NCI-H146 treated with DMSO at 0.1 percent for 48 hours (cell line): ENCODE measurements at regions not wholly inside any gene's neighbourhood (a gene's known extent, or its start where the extent isn't known, plus 50 kb on each side); places are given as distances from the start of the nearest gene placed in this dataset.
A peak's percentile ranks its signal among the peaks of the same experiment; 100 is the strongest.
"Not testable (repeated sequence)": the region's sequence is repeated elsewhere in the genome, so short reads cannot be mapped to it uniquely, and the experiment has no call there.

Source experiments
- DNase-seq: peaks from one replicate; lab custom pipeline; 2025; ENCODE audit not compliant: unreplicated experiment; lab: John Stamatoyannopoulos, UW

DNA sequence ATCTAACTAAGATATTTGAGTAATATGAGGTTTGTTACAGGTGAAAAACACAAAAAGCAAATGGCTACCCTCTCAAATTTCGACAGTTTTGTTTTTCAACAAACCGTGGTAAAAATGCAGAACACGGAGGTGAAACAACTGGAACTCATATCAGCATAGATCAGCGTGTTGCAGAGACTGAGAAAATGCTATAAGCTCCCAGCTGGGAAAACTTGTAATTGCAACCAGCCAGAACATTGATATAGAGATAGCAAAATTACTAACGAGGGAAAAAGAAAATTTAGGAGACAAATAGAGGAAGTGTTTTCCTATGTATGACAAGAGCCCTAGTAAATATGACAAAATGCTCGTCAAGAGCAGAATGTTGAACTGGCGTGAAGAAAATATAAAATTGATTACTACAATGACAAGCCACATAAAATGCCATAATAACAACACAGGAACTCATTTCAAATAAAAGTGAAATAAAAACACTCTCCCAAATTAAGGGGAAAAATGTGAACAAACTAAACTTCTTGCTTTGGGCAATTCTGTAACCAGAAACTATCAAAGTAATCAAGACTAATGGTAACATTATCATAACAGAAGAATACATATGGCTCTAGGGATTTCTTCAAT lies 1989.8 kb downstream of the EFNA5 start:
- no peak for DNase-seq

DNA sequence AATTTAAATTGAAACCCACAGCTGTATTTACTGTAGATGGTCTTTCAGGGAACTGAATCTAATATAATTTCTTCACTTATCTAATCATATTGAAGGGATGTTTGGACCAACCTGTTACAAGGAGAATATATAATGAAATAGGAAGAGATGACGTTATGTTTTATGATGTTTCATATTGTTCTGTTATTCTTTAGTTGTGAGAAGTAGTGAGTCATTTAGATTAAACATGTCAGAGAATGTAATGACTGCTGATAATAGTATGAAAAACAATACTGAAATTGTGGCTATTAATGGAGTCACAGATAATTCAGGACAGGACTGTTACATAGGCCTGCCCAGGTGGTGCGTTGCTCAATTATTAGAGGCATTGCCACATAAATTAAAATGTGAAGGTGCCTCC lies 1993.4 kb downstream of the EFNA5 start:
- no peak for DNase-seq

DNA sequence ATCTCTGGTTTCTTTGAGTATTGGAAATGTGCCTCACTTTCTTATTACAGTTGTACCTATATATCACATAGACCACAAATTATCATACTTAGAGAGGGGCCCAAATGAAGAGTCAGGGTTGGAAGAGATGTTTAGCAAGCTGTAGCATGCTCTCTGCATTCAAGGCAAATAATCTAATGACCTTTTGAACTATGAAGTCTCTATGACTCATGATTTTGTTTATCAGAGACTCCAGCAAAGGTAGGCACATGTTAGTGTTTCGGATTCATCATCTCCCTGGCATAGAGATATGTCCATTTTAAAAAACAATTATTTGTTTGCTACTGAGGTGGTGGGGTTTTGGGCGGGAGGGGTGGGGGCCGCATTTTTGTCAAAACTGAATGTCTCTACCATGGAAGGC lies 2000.1 kb downstream of the EFNA5 start:
- DNase-seq: no peak

DNA sequence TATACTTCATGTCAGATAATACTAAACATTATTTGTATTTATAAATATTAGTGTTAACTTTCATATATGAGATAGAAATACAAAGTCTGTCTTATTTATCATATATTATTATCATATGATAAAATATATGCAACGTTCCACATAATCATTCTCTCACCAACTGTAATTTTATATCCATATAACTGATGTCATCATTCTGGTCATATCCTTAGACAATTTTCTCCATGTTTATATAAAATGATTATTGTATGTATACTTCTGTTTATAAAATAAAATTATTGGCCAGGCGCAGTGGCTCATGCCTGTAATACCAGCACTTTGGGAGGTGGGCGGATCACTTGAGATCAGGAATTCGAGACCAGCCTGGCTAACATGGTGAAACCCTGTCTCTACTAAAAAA lies 2007.1 kb downstream of the EFNA5 start:
- DNase-seq: no peak

DNA sequence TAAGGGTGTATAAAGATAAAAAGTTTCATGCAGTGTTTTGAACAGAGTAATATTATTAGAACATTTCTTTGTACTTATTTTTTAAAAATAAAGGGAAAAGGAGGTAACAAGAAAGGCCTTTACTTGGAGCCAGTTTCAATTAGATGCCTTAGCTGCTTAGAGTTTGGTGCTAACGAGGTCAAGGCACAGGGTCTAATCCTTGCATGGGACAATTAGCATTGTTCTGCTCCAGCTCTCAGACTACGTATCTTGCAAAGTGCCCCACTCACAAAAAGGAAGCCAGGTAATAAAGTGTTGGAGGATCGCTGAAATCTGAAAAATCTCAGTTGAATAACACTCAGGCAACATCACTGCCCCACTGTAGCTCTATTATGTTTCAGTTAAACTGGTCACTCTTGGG lies 2011.3 kb downstream of the EFNA5 start:
- no peak for DNase-seq

DNA sequence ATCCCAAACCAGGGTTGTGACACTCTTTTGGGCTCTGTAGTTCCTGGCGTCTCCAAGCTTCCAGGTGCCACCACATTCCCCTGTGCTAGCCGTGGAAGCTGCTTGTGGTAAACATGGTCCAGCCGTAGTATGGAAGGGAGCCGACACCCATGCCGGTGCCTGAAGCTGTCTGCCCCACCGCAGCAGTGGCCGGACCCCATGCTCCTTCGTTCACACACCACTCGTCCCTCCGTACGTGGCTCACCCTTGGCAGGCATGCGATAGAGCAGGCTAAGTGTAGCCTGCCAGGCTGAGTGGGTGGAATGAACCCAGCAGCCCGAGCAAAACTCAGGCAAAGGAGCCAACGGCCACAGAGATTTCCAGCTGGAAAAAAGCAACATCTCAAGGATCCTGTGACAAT lies 2030.4 kb downstream of the EFNA5 start:
- DNase-seq: no peak

DNA sequence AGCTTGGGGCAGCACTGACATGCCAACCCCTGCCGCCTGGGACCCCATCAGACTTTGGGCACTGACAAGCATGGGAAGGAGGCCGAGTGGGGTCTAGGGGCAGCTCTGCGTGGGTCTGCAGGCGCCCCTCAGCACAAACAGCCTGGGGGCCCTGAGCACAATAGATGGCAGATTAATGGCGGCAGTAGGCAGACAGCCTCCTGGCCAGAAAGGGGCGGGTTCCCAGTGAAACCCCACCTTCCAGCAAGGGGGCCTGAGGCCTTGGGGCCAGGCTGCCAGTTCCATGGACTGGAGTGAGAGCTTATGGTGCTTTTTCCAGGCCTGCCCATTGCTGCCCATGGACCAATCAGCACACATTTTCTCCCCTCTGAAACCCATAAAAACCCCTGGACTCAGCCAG lies 2031.2 kb downstream of the EFNA5 start:
- no peak for DNase-seq

DNA sequence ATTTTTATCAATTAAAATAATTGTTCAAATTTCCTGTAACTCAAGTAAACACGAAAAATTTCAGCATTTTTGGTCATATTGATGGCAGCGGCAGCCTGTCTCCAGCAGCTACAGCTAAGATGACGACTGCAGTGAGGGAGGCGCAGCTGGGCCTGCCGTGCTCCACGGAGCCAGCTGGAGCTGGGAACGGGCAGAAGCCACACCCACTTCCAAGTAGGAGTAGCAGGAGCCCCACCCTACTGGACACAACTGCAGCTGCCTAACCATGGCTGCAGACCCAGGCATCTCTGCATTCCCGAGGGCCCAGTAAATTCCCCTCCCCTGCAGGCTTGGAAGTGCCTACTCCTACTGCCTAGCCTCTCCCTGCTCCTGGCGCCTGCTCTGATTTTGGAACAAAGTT lies 2031.7 kb downstream of the EFNA5 start:
- DNase-seq: no peak

DNA sequence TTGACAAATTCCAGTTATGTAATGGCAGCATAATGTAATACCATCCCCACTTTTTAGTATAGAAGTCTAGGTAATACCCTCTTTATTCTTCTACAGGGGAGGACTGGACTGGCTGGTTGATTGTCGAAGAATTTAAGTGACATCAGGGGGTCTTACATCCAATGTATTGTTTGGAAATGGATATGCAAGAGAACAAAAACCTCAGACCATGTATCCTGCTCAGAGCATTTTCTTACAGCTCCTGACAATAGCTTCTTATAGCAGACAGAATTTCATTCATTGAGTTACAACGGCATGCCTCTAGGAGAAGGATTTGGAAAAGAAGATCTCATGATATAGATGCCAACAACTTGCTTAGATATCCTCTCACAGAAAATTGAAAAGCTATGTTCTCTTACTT lies 2032.3 kb downstream of the EFNA5 start:
- DNase-seq: no peak

DNA sequence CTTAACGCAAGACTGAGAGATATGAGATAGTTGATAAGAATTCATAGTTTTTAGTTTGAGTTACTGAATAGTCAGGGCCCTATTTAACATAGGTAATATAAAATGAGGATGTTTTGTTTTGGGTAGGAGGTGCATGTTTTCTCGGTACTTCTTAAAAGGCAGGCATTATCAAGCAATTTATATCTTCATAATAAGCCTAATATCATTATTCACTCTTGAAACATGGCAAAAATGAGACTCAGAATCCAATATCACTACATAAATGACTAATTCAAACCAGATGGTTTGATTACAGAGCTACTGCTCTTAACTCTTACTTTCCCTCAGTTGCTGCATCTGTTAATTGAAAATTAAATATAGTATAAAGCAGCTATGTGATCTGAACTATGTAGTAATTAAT lies 2038.7 kb downstream of the EFNA5 start:
- DNase-seq: no peak

DNA sequence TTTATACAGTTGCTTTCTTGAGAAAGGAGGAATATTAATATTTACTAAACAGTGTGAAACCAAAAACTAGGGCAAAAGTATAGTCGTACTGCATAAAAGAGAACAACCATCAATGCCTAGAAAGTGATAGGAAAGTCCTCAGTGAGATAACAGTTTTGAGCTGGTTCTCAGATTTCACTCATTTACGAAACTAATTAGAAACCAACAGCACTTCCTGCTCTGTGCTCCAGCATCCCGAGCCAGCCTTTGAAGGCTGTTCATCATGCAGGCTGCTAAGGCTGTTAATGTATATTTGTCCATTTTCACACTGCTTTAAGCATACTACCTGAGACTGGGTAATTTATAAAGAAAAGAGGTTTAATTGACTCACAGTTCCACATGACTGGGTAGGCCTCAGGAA lies 2039.9 kb downstream of the EFNA5 start:
- DNase-seq: no peak

DNA sequence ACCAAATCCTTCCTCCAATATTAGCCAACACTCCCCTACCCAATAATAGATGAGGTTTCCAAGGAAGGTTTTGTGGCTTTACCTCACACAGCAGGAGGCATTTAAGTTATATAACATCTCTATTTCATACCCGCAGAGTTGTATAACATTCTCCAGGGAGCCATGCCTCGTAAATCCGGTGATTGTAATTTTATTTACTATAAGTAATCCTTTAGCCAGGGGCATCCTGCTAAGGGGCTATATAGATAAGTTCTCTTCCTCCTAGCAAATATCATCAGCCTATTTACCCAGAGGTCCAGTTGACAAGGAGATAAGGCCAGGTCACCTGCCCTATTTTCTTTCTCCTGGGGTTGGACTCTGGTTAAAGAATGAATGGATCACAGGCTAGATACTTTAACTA lies 2051.0 kb downstream of the EFNA5 start:
- peak; percentile 83 for DNase-seq

DNA sequence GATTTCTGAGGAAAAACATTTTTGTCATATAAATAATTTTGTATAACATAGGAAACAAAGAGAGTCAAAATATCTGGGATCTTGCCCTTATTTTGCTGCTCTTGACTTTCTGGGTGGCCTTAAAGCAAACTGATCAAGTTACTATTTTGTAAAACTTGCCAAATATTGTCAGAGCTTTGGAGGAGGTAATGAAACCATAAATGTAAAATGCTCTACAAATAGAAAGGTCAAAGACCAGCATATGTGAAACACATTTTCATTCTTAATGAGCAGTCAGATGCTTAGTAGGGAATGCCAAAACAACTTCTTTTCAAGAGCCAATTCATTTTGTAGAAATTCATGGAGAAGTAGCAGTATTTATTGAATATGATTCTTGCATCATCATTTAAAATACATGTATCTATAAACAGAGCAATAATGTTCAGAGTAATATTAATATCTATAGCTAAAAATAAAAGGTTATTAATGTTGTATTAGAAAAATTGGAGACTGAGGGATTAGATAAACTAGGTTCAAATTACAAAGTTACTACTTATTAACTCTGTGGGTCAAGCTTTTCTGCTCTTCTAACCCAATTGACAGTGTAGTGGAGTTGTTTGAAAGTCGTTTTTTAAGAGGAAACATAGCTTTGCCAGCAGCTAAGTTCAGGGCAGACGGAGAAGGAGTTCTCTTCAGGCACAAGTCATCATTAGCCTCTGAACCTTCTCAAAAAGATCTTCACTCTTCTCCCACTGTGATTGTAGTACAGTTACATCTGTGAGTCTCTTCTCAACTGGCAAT lies 2053.1 kb downstream of the EFNA5 start:
- peak; percentile 0 for DNase-seq

DNA sequence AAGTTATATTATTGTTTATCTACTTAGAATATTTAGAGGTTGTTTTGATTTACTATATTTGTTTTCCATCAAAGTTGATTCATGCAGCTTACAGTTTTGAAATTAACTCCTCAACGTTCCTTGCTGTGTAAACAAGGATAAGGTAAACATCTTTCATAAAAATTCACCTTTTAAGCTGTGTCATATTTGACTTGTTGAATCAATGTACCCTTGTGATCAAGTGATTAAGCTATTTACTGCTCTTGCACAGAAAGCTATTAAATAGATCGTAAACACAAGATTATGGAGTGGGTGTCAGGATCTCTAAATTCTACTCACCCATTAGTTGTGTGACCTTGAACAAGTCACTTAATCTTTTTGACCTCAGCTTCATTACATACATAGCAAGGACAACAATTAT lies 2054.0 kb upstream of the NUDT12 start:
- DNase-seq: no peak

DNA sequence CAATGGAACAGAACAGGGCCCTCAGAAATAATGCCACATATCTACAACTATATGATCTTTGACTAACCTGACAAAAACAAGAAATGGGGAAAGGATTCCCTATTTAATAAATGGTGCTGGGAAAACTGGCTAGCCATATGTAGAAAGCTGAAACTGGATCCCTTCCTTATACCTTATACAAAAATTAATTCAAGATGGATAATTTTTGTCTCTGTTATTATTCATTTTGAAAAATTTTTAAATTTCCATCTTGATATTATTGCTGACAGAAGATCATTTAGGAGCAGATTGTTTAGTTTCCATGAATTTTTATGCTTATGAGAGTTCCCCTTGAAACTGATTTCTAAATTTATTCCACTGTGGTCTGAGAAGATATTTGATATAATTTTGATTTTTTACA lies 2039.8 kb upstream of the NUDT12 start:
- not testable (repeated sequence) for DNase-seq

DNA sequence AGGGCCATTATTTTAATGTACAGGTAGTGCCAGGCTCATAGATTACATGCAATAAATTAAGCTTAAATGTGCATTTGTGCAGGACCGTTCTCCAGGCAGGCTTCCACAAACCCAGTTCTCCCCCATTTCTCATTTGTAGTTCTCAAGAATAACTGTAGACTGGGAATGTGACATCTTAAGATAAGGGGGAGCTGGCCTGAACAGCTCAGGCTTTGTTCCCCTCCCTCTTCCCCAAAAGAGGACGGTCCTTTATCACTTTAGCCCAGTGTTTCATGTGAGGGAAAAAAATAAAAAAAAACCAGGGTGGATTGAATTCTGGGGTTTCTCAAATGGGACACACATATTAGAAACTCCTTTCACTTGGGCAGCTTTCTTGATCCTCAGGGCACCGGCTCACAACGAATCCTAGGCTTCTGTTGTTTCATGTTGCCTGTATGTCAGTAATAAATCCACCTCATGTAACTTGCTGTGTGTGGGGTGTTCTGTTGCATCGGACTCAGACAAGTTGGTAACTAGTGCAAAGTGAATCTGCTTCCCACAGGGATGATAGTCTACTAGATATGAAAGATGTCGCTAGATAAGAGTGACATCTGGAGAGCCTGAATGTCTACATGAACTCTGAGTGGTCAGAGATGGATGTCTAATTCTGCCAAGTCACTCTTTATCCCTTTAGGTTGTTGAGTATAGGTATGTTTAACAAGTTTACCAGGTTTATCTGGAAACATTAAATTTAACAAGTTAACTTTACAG lies 2030.6 kb upstream of the NUDT12 start:
- DNase-seq: no peak

DNA sequence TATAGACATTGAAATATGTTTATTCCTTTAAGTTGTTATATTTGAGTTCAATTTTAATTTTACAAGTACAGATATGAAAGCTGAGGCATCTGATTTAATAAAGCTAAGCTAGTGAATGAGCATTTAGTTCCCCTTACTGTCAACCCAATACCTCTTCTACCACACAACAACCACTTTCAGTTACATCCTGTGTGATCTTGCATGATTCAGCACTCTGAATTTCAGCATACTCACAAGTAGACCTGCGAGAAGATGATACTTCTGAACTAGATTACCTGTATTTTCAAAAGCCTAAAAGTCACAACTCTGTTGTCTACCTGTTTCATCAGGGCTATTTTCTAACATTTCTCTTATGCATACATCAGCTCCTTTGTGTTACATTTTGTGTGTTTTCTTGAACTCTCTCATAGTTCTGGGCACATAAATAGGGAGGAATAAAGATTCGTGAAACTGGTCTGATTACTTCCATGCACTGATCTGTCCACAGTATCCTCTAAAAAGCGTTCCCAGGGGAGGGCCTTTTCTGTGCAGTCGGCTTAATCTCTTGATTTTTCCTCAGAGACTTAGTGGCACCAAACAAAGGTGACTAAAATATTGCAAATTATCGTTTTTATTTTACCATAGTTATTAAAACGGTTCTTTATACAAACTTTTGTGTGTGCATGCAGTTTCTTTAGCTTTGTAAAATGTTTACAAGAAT lies 2025.5 kb upstream of the NUDT12 start:
- no peak for DNase-seq

DNA sequence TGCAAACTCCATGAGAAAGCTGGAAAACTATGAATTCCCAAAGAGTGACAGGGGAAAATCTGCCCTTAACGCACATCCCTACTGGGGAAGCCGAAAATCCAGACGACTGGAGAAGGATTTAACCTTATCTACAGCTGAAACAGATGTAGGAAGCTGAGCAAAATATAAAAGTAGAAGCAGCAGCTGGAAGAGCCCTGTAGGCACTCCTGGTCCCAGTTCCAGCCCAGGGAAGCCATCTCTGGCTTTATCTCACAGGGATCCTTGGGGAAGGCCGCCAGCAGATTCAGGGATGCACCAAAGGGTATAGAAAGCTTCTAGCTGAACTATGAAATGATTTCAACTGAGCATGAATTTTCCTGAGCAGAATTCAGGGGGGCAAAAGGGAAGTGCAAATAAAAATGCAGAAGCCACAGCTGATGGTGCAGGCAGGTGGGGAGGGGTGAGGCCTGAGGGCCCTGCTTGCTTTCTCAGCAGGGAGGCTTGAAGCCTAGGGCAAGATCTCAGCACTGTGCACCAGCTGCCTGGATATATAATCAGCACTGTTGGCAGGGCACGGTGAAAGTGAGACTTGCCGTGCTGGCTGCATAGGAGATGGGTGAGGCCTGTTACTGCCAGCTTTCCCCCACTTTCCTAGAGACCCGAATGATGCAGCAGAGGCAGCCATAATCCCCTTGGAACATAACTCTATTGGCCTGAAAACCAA lies 2019.5 kb upstream of the NUDT12 start:
- peak; percentile 72 for DNase-seq

DNA sequence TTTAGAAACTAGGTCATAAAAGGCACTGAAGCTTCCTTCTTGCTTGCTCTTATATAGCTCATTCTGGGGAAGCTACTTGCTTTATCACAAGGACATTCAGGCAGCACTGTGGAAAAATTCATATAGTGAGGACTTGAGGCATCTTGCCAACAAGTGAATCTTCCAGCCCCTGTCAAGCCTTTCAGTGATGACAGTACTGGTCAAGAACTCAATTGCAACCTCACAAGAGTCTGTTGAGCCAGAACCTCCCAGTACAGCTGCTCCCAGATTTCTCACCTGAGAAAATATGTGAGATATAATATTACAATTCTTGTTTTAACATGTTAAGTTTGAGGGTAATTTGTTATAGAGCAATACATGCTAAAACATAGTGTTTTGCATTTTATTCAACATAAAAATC lies 2011.0 kb upstream of the NUDT12 start:
- DNase-seq: no peak

DNA sequence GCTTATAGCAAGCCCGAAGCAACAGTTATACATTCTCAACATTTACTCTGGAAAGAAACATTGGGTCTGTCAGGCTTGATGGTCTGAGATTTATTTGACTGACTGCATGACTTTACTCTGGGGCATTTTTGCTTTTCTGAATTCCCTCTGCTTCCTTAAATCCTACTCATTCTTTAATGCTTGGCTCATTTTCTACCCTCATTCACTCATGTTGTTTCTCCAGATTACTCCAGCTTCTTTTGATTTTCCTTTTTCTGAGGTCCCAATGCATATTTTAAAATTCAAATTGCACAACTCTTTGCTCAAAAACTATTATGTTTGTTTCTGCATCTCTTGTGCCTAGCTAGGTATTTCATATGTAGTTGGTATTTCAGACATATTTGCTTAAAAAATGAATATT lies 2002.9 kb upstream of the NUDT12 start:
- no peak for DNase-seq

DNA sequence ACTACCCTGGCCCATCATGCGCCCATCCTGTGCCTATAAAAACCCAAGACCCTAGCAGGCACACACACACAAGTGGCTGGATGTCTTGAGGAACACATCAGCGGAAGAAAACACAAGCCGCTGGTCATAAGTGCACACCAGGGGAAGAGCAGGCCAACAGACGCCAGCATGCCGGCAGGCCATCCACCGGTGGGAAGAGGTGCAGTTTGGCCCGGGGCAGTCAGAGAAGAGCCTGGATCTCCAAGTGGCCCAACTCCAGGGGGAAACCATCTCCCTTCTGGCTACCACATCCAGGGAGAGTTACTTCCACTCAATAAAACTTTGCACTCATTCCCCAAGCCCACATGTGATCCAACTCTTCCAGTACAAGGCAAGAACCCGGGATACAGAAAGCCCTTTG lies 2001.3 kb upstream of the NUDT12 start:
- DNase-seq: no peak
